HUES64 (cell line): ENCODE measurements at regions not wholly inside any gene's neighbourhood (a gene's known extent, or its start where the extent isn't known, plus 50 kb on each side); places are given as distances from the start of the nearest gene placed in this dataset.

ENCODE experiments used
- H3K27ac ChIP-seq: 2 replicates; pipeline ENCODE4 v1.7.0; 2013; ENCODE audit warnings: low read depth, low read length, inconsistent platforms
- H3K27me3 ChIP-seq: 2 replicates; pipeline ENCODE4 v1.6.1; 2013; ENCODE audit warnings: mild to moderate bottlenecking, low read length; ENCODE audit not compliant: insufficient read depth
- H3K36me3 ChIP-seq: 2 replicates; pipeline ENCODE4 v1.6.1; 2013; ENCODE audit warnings: mild to moderate bottlenecking, low read length; ENCODE audit not compliant: insufficient read depth
- H3K4me1 ChIP-seq: 2 replicates; pipeline ENCODE4 v1.6.1; 2013; ENCODE audit warnings: mild to moderate bottlenecking, low read length, moderate library complexity; ENCODE audit not compliant: insufficient read depth
- H3K4me3 ChIP-seq: 2 replicates; pipeline ENCODE4 v1.5.1; 2013; ENCODE audit warnings: mild to moderate bottlenecking, low read length, moderate library complexity
- H3K9ac ChIP-seq: 2 replicates; pipeline ENCODE4 v1.6.1; 2013; ENCODE audit warnings: mild to moderate bottlenecking, low read depth, low read length
- H3K9me3 ChIP-seq: 2 replicates; pipeline ENCODE4 v1.6.1; 2013; ENCODE audit warnings: low read depth, low read length; ENCODE audit not compliant: insufficient read depth
- WGBS: fragments of 150-250, 120-280 bp; methylation state at CpG from one replicate; pipeline ENCODE4 v1.1.7; 2013; ENCODE audit warnings: missing lambda C conversion rate; 5-methylcytosine and 5-hydroxymethylcytosine counted together

GRCh38 chr17:10976401-10976800 lies 138.5 kb upstream of the PIRT start:
- Histone ChIP-seq H3K9ac (no peak overlapping the region), H3K27me3 (no peaks in the 10 kb centered on the region), H3K36me3 (no peaks in the 10 kb centered on the region), H3K4me1 (no peaks in the 10 kb centered on the region), H3K27ac (no peak overlapping the region), H3K9me3 (no peaks in the 10 kb centered on the region), H3K4me3 (no peak overlapping the region)
- 93% methylated on average over 4 of the region's 4 CpGs for WGBS

- H3K4me3 ChIP-seq = no peak overlapping the region
- H3K9ac ChIP-seq = no peak overlapping the region
Observed at GRCh38 chr17:10968007-10968406, 130.1 kb upstream of the PIRT start.

GRCh38 chr17:10956821-10957220 lies 118.9 kb upstream of the PIRT start:
- 86% methylated on average over 1 of the region's 1 CpG for WGBS
- Histone ChIP-seq H3K27me3 (no peaks in the 10 kb centered on the region), H3K36me3 (no peaks in the 10 kb centered on the region), H3K27ac (no peak overlapping the region), H3K9ac (no peak overlapping the region), H3K9me3 (no peaks in the 10 kb centered on the region), H3K4me3 (no peak overlapping the region), H3K4me1 (no peaks in the 10 kb centered on the region)

More at GRCh38 chr17:10968007-10968406, 130.1 kb upstream of the PIRT start:
- H3K27me3 ChIP-seq = no peaks in the 10 kb centered on the region
- H3K27ac ChIP-seq = no peak overlapping the region
- H3K36me3 ChIP-seq = no peaks in the 10 kb centered on the region
- H3K4me1 ChIP-seq = no peaks in the 10 kb centered on the region
- no peaks in the 10 kb centered on the region for H3K9me3 ChIP-seq

GRCh38 chr17:10944819-10945218 lies 106.9 kb upstream of the PIRT start:
- no peaks in the 10 kb centered on the region for H3K9me3 ChIP-seq

GRCh38 chr17:10936931-10937330 lies 99.0 kb upstream of the PIRT start:
- Histone ChIP-seq H3K36me3 (no peaks in the 10 kb centered on the region), H3K9ac (no peak overlapping the region), H3K9me3 (no peaks in the 10 kb centered on the region), H3K27ac (no peak overlapping the region), H3K4me3 (no peak overlapping the region), H3K4me1 (no peaks in the 10 kb centered on the region), H3K27me3 (no peaks in the 10 kb centered on the region)
- WGBS = 75% methylated on average over 7 of the region's 7 CpGs

More at GRCh38 chr17:10944819-10945218, 106.9 kb upstream of the PIRT start:
- no peaks in the 10 kb centered on the region for H3K36me3 ChIP-seq
- H3K4me1 ChIP-seq = no peaks in the 10 kb centered on the region
- no peak overlapping the region for H3K9ac ChIP-seq
- WGBS = 79% methylated on average over 4 of the region's 4 CpGs
- no peaks in the 10 kb centered on the region for H3K27me3 ChIP-seq
- H3K4me3 ChIP-seq = no peak overlapping the region
- no peak overlapping the region for H3K27ac ChIP-seq

- 95% methylated on average over 4 of the region's 4 CpGs for WGBS
- Histone ChIP-seq H3K4me1 (peaks cover 8% of the 10 kb centered on the region), H3K9ac (no peak overlapping the region), H3K27ac (no peak overlapping the region), H3K27me3 (no peaks in the 10 kb centered on the region), H3K36me3 (no peaks in the 10 kb centered on the region), H3K4me3 (no peak overlapping the region), H3K9me3 (no peaks in the 10 kb centered on the region)
Observed at GRCh38 chr17:10932938-10933337, 95.1 kb upstream of the PIRT start.

GRCh38 chr17:10931133-10931532 lies 93.2 kb upstream of the PIRT start:
- 90% methylated on average over 3 of the region's 3 CpGs for WGBS
- H3K27ac ChIP-seq = no peak overlapping the region
- H3K9me3 ChIP-seq = no peaks in the 10 kb centered on the region
- H3K36me3 ChIP-seq = no peaks in the 10 kb centered on the region
- peaks cover 13% of the 10 kb centered on the region for H3K4me1 ChIP-seq
- no peak overlapping the region for H3K4me3 ChIP-seq
- H3K9ac ChIP-seq = no peak overlapping the region
- H3K27me3 ChIP-seq = no peaks in the 10 kb centered on the region

- H3K27ac ChIP-seq = peak overlapping the region; percentile 75
Observed at GRCh38 chr17:10927712-10928111, 89.8 kb upstream of the PIRT start.

GRCh38 chr17:10920558-10921108 lies 82.7 kb upstream of the PIRT start:
- Histone ChIP-seq H3K4me1 (no peaks in the 10 kb centered on the region), H3K4me3 (no peak overlapping the region), H3K27ac (no peak overlapping the region), H3K9me3 (no peaks in the 10 kb centered on the region), H3K36me3 (no peaks in the 10 kb centered on the region), H3K9ac (no peak overlapping the region), H3K27me3 (no peaks in the 10 kb centered on the region)
- WGBS = 90% methylated on average over 4 of the region's 5 CpGs

More at GRCh38 chr17:10927712-10928111, 89.8 kb upstream of the PIRT start:
- H3K4me3 ChIP-seq = no peak overlapping the region
- H3K36me3 ChIP-seq = no peaks in the 10 kb centered on the region
- H3K27me3 ChIP-seq = no peaks in the 10 kb centered on the region
- H3K4me1 ChIP-seq = peaks cover 13% of the 10 kb centered on the region
- WGBS = no CpG with 5 or more reads among the region's 2 CpGs
- no peaks in the 10 kb centered on the region for H3K9me3 ChIP-seq
- H3K9ac ChIP-seq = no peak overlapping the region

GRCh38 chr17:10907370-10907769 lies 69.5 kb upstream of the PIRT start:
- H3K9ac ChIP-seq = no peak overlapping the region
- WGBS = 89% methylated on average over 6 of the region's 7 CpGs
- no peaks in the 10 kb centered on the region for H3K4me1 ChIP-seq
- H3K27me3 ChIP-seq = no peaks in the 10 kb centered on the region
- no peak overlapping the region for H3K4me3 ChIP-seq
- H3K36me3 ChIP-seq = no peaks in the 10 kb centered on the region
- peaks cover 11% of the 10 kb centered on the region for H3K9me3 ChIP-seq
- H3K27ac ChIP-seq = no peak overlapping the region

- Histone ChIP-seq H3K27me3 (no peaks in the 10 kb centered on the region), H3K27ac (no peak overlapping the region), H3K9me3 (no peaks in the 10 kb centered on the region), H3K4me3 (no peak overlapping the region), H3K36me3 (no peaks in the 10 kb centered on the region), H3K9ac (no peak overlapping the region), H3K4me1 (no peaks in the 10 kb centered on the region)
Observed at GRCh38 chr17:10899281-10899680, 61.4 kb upstream of the PIRT start.

- 92% methylated on average over 1 of the region's 2 CpGs for WGBS
- Histone ChIP-seq H3K27me3 (no peaks in the 10 kb centered on the region), H3K4me3 (no peak overlapping the region), H3K36me3 (no peaks in the 10 kb centered on the region), H3K4me1 (no peaks in the 10 kb centered on the region), H3K27ac (no peak overlapping the region), H3K9me3 (no peaks in the 10 kb centered on the region), H3K9ac (no peak overlapping the region)
Observed at GRCh38 chr17:10894220-10894619, 56.3 kb upstream of the PIRT start.
